IgD-negative memory B cell (primary cell): ENCODE measurements at regions not wholly inside any gene's neighbourhood (a gene's known extent, or its start where the extent isn't known, plus 50 kb on each side); places are given as distances from the start of the nearest gene placed in this dataset.
"Not testable (repeated sequence)": the region's sequence is repeated elsewhere in the genome, so short reads cannot be mapped to it uniquely, and the experiment has no call there.

ENCODE experiments used
- H3K27ac Mint-ChIP-seq, 3 donors: one replicate each; pipeline ENCODE4 v1.8.0; 2020 to 2022; ENCODE audit warnings: mild to moderate bottlenecking in 3 of 3, mixed read lengths in 3 of 3, moderate library complexity in 1 of 3
- H3K27me3 Mint-ChIP-seq: one replicate; pipeline ENCODE4 v1.8.0; 2021; ENCODE audit warnings: mixed read lengths
- H3K36me3 Mint-ChIP-seq: one replicate; pipeline ENCODE4 v1.8.0; 2020; ENCODE audit warnings: mild to moderate bottlenecking, mixed read lengths
- H3K4me1 Mint-ChIP-seq, 3 donors: one replicate each; pipeline ENCODE4 v1.8.0; 2020 to 2022; ENCODE audit warnings: mixed read lengths in 3 of 3, mild to moderate bottlenecking in 1 of 3
- H3K4me3 Mint-ChIP-seq, 4 donors: one replicate each; pipeline ENCODE4 v1.8.0; 2020 to 2022; ENCODE audit warnings: mild to moderate bottlenecking in 4 of 4, mixed read lengths in 4 of 4, moderate library complexity in 3 of 4
- H3K9me3 Mint-ChIP-seq, 3 donors: one replicate each; pipeline ENCODE4 v1.8.0; 2020 to 2021; ENCODE audit warnings: mixed read lengths in 3 of 3, mild to moderate bottlenecking in 1 of 3

- Mint-ChIP-seq H3K4me1 (no peaks in the 10 kb centered on the region), H3K4me3 (no peak overlapping the region), H3K27me3 (no peaks in the 10 kb centered on the region), H3K9me3 (peaks cover 0 to 2% (median 1%) of the 10 kb centered on the region in 3 donors), H3K36me3 (no peaks in the 10 kb centered on the region), H3K27ac (no peak overlapping the region)
Measured at GRCh38 chr7:110421490-110422241, 669.3 kb upstream of the LRRN3 start.

- H3K36me3 Mint-ChIP-seq: no peaks in the 10 kb centered on the region
- H3K27ac Mint-ChIP-seq: no peak overlapping the region
- no peaks in the 10 kb centered on the region for H3K27me3 Mint-ChIP-seq
- no peaks in the 10 kb centered on the region for H3K4me1 Mint-ChIP-seq
- H3K9me3 Mint-ChIP-seq: no peaks in the 10 kb centered on the region
- no peak overlapping the region for H3K4me3 Mint-ChIP-seq
Measured at GRCh38 chr7:110432061-110432553, 658.8 kb upstream of the LRRN3 start.

GRCh38 chr7:110438926-110439325, 652.0 kb upstream of the LRRN3 start:
- not testable (repeated sequence) for H3K36me3 Mint-ChIP-seq, H3K27ac Mint-ChIP-seq, H3K27me3 Mint-ChIP-seq, H3K9me3 Mint-ChIP-seq, H3K4me1 Mint-ChIP-seq, H3K4me3 Mint-ChIP-seq

GRCh38 chr7:110442381-110442837, 648.5 kb upstream of the LRRN3 start:
- no peak overlapping the region for H3K27ac Mint-ChIP-seq
- no peak overlapping the region for H3K4me3 Mint-ChIP-seq
- no peaks in the 10 kb centered on the region for H3K27me3 Mint-ChIP-seq
- H3K4me1 Mint-ChIP-seq: no peaks in the 10 kb centered on the region
- no peaks in the 10 kb centered on the region for H3K36me3 Mint-ChIP-seq
- peaks cover 0 to 2% (median 1%) of the 10 kb centered on the region in 3 donors for H3K9me3 Mint-ChIP-seq

GRCh38 chr7:110446658-110447057, 644.3 kb upstream of the LRRN3 start:
- H3K4me1 Mint-ChIP-seq: no peaks in the 10 kb centered on the region

GRCh38 chr7:110448918-110449317, 642.0 kb upstream of the LRRN3 start:
- no peaks in the 10 kb centered on the region for H3K36me3 Mint-ChIP-seq
- H3K9me3 Mint-ChIP-seq: peaks cover 0 to 2% (median 2%) of the 10 kb centered on the region in 3 donors
- H3K27ac Mint-ChIP-seq: no peak overlapping the region
- no peaks in the 10 kb centered on the region for H3K27me3 Mint-ChIP-seq
- no peaks in the 10 kb centered on the region for H3K4me1 Mint-ChIP-seq
- no peak overlapping the region for H3K4me3 Mint-ChIP-seq

More at GRCh38 chr7:110446658-110447057, 644.3 kb upstream of the LRRN3 start:
- Mint-ChIP-seq H3K36me3 (no peaks in the 10 kb centered on the region), H3K27me3 (no peaks in the 10 kb centered on the region), H3K27ac (no peak overlapping the region), H3K9me3 (peaks cover 0 to 2% (median 2%) of the 10 kb centered on the region in 3 donors), H3K4me3 (no peak overlapping the region)

- Mint-ChIP-seq H3K27me3 (no peaks in the 10 kb centered on the region), H3K4me3 (no peak overlapping the region), H3K36me3 (no peaks in the 10 kb centered on the region)
Measured at GRCh38 chr7:110454713-110455112, 636.2 kb upstream of the LRRN3 start.

GRCh38 chr7:110461621-110462020, 629.3 kb upstream of the LRRN3 start:
- Mint-ChIP-seq H3K4me1 (no peaks in the 10 kb centered on the region), H3K9me3 (no peaks in the 10 kb centered on the region), H3K36me3 (peaks cover 1% of the 10 kb centered on the region), H3K4me3 (no peak overlapping the region), H3K27me3 (no peaks in the 10 kb centered on the region), H3K27ac (no peak overlapping the region)

More at GRCh38 chr7:110454713-110455112, 636.2 kb upstream of the LRRN3 start:
- Mint-ChIP-seq H3K4me1 (peaks cover 0 to 1% (median 0%) of the 10 kb centered on the region in 3 donors), H3K9me3 (no peaks in the 10 kb centered on the region), H3K27ac (no peak overlapping the region)

GRCh38 chr7:110470420-110470819, 620.5 kb upstream of the LRRN3 start:
- Mint-ChIP-seq H3K27ac (no peak overlapping the region), H3K27me3 (no peaks in the 10 kb centered on the region), H3K4me1 (no peaks in the 10 kb centered on the region), H3K9me3 (peaks cover 0 to 6% (median 0%) of the 10 kb centered on the region in 3 donors), H3K4me3 (no peak overlapping the region), H3K36me3 (no peaks in the 10 kb centered on the region)

- H3K36me3 Mint-ChIP-seq: not testable (repeated sequence)
Measured at GRCh38 chr7:110472419-110472818, 618.5 kb upstream of the LRRN3 start.

GRCh38 chr7:110480964-110481363, 610.0 kb upstream of the LRRN3 start:
- Mint-ChIP-seq H3K27ac (no peak overlapping the region), H3K27me3 (no peaks in the 10 kb centered on the region)

More at GRCh38 chr7:110472419-110472818, 618.5 kb upstream of the LRRN3 start:
- not testable (repeated sequence) for H3K4me3 Mint-ChIP-seq, H3K4me1 Mint-ChIP-seq, H3K27me3 Mint-ChIP-seq, H3K9me3 Mint-ChIP-seq, H3K27ac Mint-ChIP-seq

GRCh38 chr7:110483553-110483952, 607.4 kb upstream of the LRRN3 start:
- Mint-ChIP-seq H3K4me3 (no peak overlapping the region), H3K27me3 (no peaks in the 10 kb centered on the region), H3K36me3 (no peaks in the 10 kb centered on the region), H3K27ac (no peak overlapping the region), H3K9me3 (peaks cover 7 to 27% (median 13%) of the 10 kb centered on the region in 3 donors), H3K4me1 (no peaks in the 10 kb centered on the region)

More at GRCh38 chr7:110480964-110481363, 610.0 kb upstream of the LRRN3 start:
- Mint-ChIP-seq H3K4me3 (no peak overlapping the region), H3K36me3 (no peaks in the 10 kb centered on the region), H3K9me3 (peaks cover 7 to 27% (median 15%) of the 10 kb centered on the region in 3 donors), H3K4me1 (no peaks in the 10 kb centered on the region)

GRCh38 chr7:110484356-110484755, 606.6 kb upstream of the LRRN3 start:
- no peaks in the 10 kb centered on the region for H3K27me3 Mint-ChIP-seq
- no peak overlapping the region for H3K27ac Mint-ChIP-seq
- no peaks in the 10 kb centered on the region for H3K36me3 Mint-ChIP-seq
- no peaks in the 10 kb centered on the region for H3K4me1 Mint-ChIP-seq
- H3K4me3 Mint-ChIP-seq: no peak overlapping the region
- H3K9me3 Mint-ChIP-seq: peaks cover 4 to 27% (median 11%) of the 10 kb centered on the region in 3 donors

GRCh38 chr7:110486549-110486948, 604.4 kb upstream of the LRRN3 start:
- Mint-ChIP-seq H3K27ac (no peak overlapping the region), H3K4me1 (no peaks in the 10 kb centered on the region), H3K27me3 (no peaks in the 10 kb centered on the region), H3K36me3 (no peaks in the 10 kb centered on the region), H3K4me3 (no peak overlapping the region), H3K9me3 (peaks cover 4 to 18% (median 11%) of the 10 kb centered on the region in 3 donors)

GRCh38 chr7:110502888-110503465, 588.0 kb upstream of the LRRN3 start:
- Mint-ChIP-seq H3K9me3 (peaks cover 0 to 9% (median 2%) of the 10 kb centered on the region in 3 donors), H3K27me3 (no peaks in the 10 kb centered on the region), H3K36me3 (peaks cover 2% of the 10 kb centered on the region), H3K4me1 (no peaks in the 10 kb centered on the region), H3K27ac (peak overlapping the region in 1 of 3 donors; percentile 36), H3K4me3 (no peak overlapping the region)
